ENCODE measurements at regions not wholly inside any gene's neighbourhood (a gene's known extent, or its start where the extent isn't known, plus 50 kb on each side); places are given as distances from the start of the nearest gene placed in this dataset.

GRCh38 chr3:194870394-194871110 is 184.9 kb downstream of the FAM43A start:
- Histone ChIP-seq H3K36me3 (ENCODE audit: insufficient read depth, low read length) (no peaks in the 10 kb centered on the region), H3K4me3 (ENCODE audit: low read length) (no peak overlapping the region), H3K9ac (ENCODE audit: low read length) (no peak overlapping the region), H3K79me2 (replicated peaks; ENCODE audit: insufficient read depth, low read length) (no peaks in the 10 kb centered on the region), H3K9me3 (ENCODE audit: low read length) (no peaks in the 10 kb centered on the region), H4K20me1 (ENCODE audit: insufficient read depth) (no peaks in the 10 kb centered on the region), H3K27ac (ENCODE audit: low read length) (no peak overlapping the region), H3K27me3 (ENCODE audit: insufficient read depth, low read depth, low read length) (no peaks in the 10 kb centered on the region), H3K9me2 (ENCODE audit: insufficient read depth, low read length) (no peaks in the 10 kb centered on the region), H3F3A (ENCODE audit: insufficient read depth, low read length, poor library complexity, severe bottlenecking) (no peaks in the 10 kb centered on the region), H2AFZ (ENCODE audit: low read depth, low read length) (no peak overlapping the region), H3K4me2 (ENCODE audit: low read length) (no peak overlapping the region)
- TF ChIP-seq CTCF (IDR thresholded peaks at IDR 0.05; ENCODE audit: poor library complexity, severe bottlenecking) (no peak), REST (IDR thresholded peaks at IDR 0.05; ENCODE audit: borderline replicate concordance) (no peak), RAD21 (conservative IDR thresholded peaks at IDR 0.05) (no peak), EP300 (conservative IDR thresholded peaks at IDR 0.05; ENCODE audit: poor library complexity, severe bottlenecking) (no peak), MXI1 (conservative IDR thresholded peaks at IDR 0.05; ENCODE audit: poor library complexity, severe bottlenecking) (no peak), SMC3 (conservative IDR thresholded peaks at IDR 0.05; ENCODE audit: poor library complexity) (no peak), TAF1 (IDR thresholded peaks at IDR 0.05; ENCODE audit: low read depth) (no peak), EZH2 (IDR thresholded peaks at IDR 0.05; ENCODE audit: borderline replicate concordance, insufficient read depth, low read length, poor library complexity, severe bottlenecking) (no peak), POLR2AphosphoS5 (IDR thresholded peaks at IDR 0.05) (no peak)

GRCh38 chr3:194871143-194871863 is 185.6 kb downstream of the FAM43A start:
- TF ChIP-seq EZH2 (IDR thresholded peaks at IDR 0.05; ENCODE audit: borderline replicate concordance, insufficient read depth, low read length, poor library complexity, severe bottlenecking) = no peak
- no peak for TF ChIP-seq SMC3 (conservative IDR thresholded peaks at IDR 0.05; ENCODE audit: poor library complexity)
- no peak for TF ChIP-seq RAD21 (conservative IDR thresholded peaks at IDR 0.05)
- TF ChIP-seq CTCF (IDR thresholded peaks at IDR 0.05; ENCODE audit: poor library complexity, severe bottlenecking) = no peak
- TF ChIP-seq POLR2AphosphoS5 (IDR thresholded peaks at IDR 0.05) = no peak
- no peak for TF ChIP-seq REST (IDR thresholded peaks at IDR 0.05; ENCODE audit: borderline replicate concordance)
- no peak for TF ChIP-seq MXI1 (conservative IDR thresholded peaks at IDR 0.05; ENCODE audit: poor library complexity, severe bottlenecking)
- no peak for TF ChIP-seq TAF1 (IDR thresholded peaks at IDR 0.05; ENCODE audit: low read depth)
- TF ChIP-seq EP300 (conservative IDR thresholded peaks at IDR 0.05; ENCODE audit: poor library complexity, severe bottlenecking) = no peak
- no peaks in the 10 kb centered on the region for H3K79me2 ChIP-seq (replicated peaks; ENCODE audit: insufficient read depth, low read length)
- H4K20me1 ChIP-seq (ENCODE audit: insufficient read depth) = no peaks in the 10 kb centered on the region
- no peak overlapping the region for H3K4me3 ChIP-seq (ENCODE audit: low read length)
- no peaks in the 10 kb centered on the region for H3K36me3 ChIP-seq (ENCODE audit: insufficient read depth, low read length)
- no peaks in the 10 kb centered on the region for H3F3A ChIP-seq (ENCODE audit: insufficient read depth, low read length, poor library complexity, severe bottlenecking)
- H2AFZ ChIP-seq (ENCODE audit: low read depth, low read length) = no peak overlapping the region
- H3K4me2 ChIP-seq (ENCODE audit: low read length) = no peak overlapping the region
- no peaks in the 10 kb centered on the region for H3K9me3 ChIP-seq (ENCODE audit: low read length)
- H3K27me3 ChIP-seq (ENCODE audit: insufficient read depth, low read depth, low read length) = no peaks in the 10 kb centered on the region
- H3K9ac ChIP-seq (ENCODE audit: low read length) = no peak overlapping the region
- no peak overlapping the region for H3K27ac ChIP-seq (ENCODE audit: low read length)
- no peaks in the 10 kb centered on the region for H3K9me2 ChIP-seq (ENCODE audit: insufficient read depth, low read length)
